Subcutaneous abdominal adipose tissue (tissue), 5 donors: ENCODE measurements at regions not wholly inside any gene's neighbourhood (a gene's known extent, or its start where the extent isn't known, plus 50 kb on each side); places are given as distances from the start of the nearest gene placed in this dataset.

Source experiments
- H3K27ac ChIP-seq: one replicate; pipeline ENCODE4 v1.7.0; 2013; ENCODE audit warnings: low read depth, mild to moderate bottlenecking, inconsistent platforms, low read length, moderate library complexity
- H3K27me3 ChIP-seq, 5 donors: one replicate each; pipeline ENCODE4 v1.7.0; 2013; ENCODE audit warnings: low read length in 5 of 5, inconsistent platforms in 1 of 5; ENCODE audit not compliant: control insufficient read depth in 5 of 5, insufficient read depth in 4 of 5
- H3K36me3 ChIP-seq, 5 donors: one replicate each; pipeline ENCODE4 v1.7.0; 2013; ENCODE audit warnings: low read length in 5 of 5; ENCODE audit not compliant: control insufficient read depth in 5 of 5, insufficient read depth in 5 of 5
- H3K4me1 ChIP-seq, 5 donors: one replicate each; pipeline ENCODE4 v1.7.0; 2013; ENCODE audit warnings: low read length in 5 of 5, mild to moderate bottlenecking in 3 of 5, moderate library complexity in 1 of 5; ENCODE audit not compliant: control insufficient read depth in 5 of 5, insufficient read depth in 5 of 5
- H3K4me3 ChIP-seq, 5 donors: one replicate each; pipeline ENCODE4 v1.7.0; 2013; ENCODE audit warnings: low read length in 5 of 5, low read depth in 1 of 5
- H3K9ac ChIP-seq, 5 donors: one replicate each; pipeline ENCODE4 v1.7.0; 2013; ENCODE audit warnings: low read length in 5 of 5, mild to moderate bottlenecking in 4 of 5, moderate library complexity in 3 of 5
- H3K9me3 ChIP-seq, 5 donors: one replicate each; pipeline ENCODE4 v1.7.0; 2013; ENCODE audit warnings: low read length in 5 of 5; ENCODE audit not compliant: control insufficient read depth in 5 of 5
- donor health status: healthy.
- donor health status: healthy.
- donor health status: healthy.
- donor health status: healthy.
- donor health status: healthy.

DNA sequence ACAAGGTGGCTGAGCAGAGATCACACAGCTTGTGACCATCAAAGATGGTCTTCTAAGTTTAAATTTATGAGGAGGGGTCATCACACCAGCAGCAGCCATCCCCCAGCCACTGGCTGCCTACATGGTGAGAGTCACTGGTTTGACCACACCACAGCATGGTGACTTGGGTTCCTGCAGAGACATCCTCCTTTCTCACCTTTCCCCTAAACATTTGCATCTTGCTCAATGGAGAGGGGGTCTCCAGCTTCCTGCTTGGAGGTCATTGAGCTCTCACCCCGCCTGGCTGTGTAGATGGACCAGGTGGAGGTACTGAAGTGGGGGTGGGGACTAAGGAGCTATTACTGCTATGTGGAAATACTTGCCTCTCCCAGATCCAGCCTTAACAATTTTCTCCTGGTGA, 247.6 kb upstream of the ARGLU1 start:
- Histone ChIP-seq H3K27me3 (no peaks in the 10 kb centered on the region), H3K27ac (no peak overlapping the region), H3K36me3 (no peaks in the 10 kb centered on the region), H3K4me1 (peaks cover 0 to 7% (median 0%) of the 10 kb centered on the region in 5 donors), H3K9ac (no peak overlapping the region), H3K9me3 (no peaks in the 10 kb centered on the region), H3K4me3 (no peak overlapping the region)

DNA sequence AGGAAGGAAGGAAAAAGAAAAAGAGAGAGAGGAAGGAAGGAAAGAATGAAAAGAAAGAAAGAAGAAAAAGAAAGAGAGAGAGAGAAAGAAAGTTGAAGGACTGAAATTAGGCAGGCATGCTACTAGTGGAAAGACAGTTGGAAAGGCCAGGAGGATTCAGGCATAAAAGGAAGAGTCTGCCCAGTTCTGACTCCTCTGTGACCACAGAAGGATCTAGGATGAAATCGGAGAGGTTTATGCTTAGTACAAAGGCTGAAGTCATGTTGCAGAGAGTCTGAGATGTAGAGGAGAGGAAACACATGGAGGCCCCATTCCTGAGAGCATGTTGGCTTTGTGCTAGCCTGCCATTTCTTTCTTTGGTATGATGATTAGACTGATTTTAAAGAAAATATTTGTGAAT, 246.5 kb upstream of the ARGLU1 start:
- no peaks in the 10 kb centered on the region for H3K9me3 ChIP-seq
- peaks cover 0 to 2% (median 0%) of the 10 kb centered on the region in 5 donors for H3K4me1 ChIP-seq
- no peaks in the 10 kb centered on the region for H3K27me3 ChIP-seq
- H3K4me3 ChIP-seq, result no peak overlapping the region
- no peak overlapping the region for H3K9ac ChIP-seq
- H3K36me3 ChIP-seq, result no peaks in the 10 kb centered on the region
- no peak overlapping the region for H3K27ac ChIP-seq

DNA sequence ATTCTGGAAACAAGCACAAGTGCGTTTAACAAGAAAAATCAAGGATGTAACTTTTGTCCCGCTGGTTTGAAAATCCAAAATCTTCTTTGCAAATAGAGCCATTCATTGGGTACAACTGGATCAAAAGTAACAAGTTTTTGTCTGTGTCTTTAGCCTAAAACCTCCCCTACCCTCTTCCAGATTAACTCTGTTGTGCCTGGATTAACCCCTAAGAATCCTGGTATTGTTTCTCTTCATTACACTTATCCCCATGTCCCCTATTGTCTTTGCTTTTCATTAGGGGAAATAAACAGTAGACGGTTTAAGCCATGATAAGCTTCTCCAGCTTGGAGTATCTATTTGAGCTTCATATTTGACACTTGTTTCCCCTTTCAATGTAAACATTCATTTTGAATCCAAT, 242.1 kb upstream of the ARGLU1 start:
- Histone ChIP-seq H3K4me3 (no peak overlapping the region), H3K27me3 (no peaks in the 10 kb centered on the region), H3K27ac (no peak overlapping the region), H3K9ac (no peak overlapping the region), H3K36me3 (no peaks in the 10 kb centered on the region), H3K9me3 (no peaks in the 10 kb centered on the region), H3K4me1 (peaks cover 0 to under 1% (median 0%) of the 10 kb centered on the region in 5 donors)

DNA sequence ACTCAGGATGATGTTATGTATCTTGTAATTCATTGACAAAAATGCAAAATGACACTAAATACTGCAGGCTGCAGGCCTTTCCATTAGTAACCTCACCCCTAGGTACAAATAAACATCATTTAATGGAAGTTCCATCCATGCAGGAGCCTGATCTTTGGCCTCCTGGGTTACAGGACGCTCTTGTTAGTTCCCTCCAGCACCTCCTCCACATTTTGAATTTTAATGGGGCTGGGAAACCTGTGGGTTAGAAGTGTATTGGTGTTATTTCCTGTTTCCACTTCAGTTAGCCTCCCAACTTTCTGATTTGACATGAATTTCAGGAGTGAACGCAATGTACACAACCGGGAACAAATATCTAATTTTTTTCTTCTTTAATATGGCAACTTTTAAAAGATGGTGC, 237.1 kb upstream of the ARGLU1 start:
- Histone ChIP-seq H3K27me3 (no peaks in the 10 kb centered on the region), H3K9me3 (no peaks in the 10 kb centered on the region), H3K9ac (no peak overlapping the region), H3K36me3 (no peaks in the 10 kb centered on the region), H3K27ac (no peak overlapping the region), H3K4me1 (peaks cover 0 to 4% (median 0%) of the 10 kb centered on the region in 5 donors), H3K4me3 (no peak overlapping the region)

DNA sequence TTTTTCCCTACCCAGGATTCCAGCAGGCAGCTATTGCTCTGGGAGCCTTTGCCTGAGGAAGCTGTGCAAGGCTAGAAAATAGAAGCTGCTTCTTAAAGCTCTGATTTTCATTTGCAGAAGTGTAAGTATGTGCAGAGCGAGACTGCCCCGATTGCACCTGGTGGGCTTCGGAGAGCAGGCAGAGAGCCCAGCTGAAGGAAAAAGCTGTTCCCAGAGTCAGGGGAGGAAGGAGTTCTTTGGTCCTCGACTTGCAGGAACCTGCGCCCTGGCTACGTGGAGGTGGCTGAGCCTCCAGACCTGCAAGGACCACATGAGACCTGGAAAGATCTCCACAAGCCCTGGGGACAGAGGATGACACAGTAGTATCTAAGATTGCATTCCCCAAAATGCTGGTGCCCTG, 235.0 kb upstream of the ARGLU1 start:
- Histone ChIP-seq H3K36me3 (no peaks in the 10 kb centered on the region), H3K4me1 (peaks cover 0 to 4% (median 0%) of the 10 kb centered on the region in 5 donors), H3K9ac (no peak overlapping the region), H3K9me3 (no peaks in the 10 kb centered on the region), H3K27ac (no peak overlapping the region), H3K27me3 (no peaks in the 10 kb centered on the region), H3K4me3 (no peak overlapping the region)

DNA sequence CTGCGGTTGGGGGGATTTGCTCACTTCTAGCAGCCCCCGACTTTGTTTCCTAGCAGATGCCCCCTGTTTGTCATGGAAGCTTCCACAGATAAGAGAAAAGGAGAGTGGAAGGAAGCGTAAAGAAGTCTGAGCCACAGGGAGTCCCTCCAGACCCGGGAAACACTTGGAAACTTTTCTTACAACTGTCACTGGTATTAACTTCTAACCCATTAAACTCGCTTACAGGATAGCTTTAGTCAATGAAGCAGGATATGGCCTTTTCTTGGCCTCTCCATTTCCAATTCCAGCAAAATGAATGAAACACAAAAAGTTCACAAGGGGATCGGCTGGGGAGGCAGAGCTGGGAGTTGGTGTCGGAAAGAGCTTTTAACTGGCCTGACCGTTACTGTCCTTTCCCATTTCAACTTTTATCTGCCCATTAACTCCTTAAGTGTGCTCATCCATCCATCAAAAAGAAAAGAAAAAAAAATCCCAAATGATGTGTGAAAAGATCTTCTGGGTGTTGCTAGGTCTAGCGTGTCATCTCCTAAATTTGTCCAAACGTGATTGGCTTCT, 231.9 kb upstream of the ARGLU1 start:
- Histone ChIP-seq H3K27ac (no peak overlapping the region), H3K27me3 (no peaks in the 10 kb centered on the region), H3K9ac (no peak overlapping the region), H3K36me3 (no peaks in the 10 kb centered on the region), H3K4me1 (peaks cover 0 to 4% (median 0%) of the 10 kb centered on the region in 5 donors), H3K4me3 (no peak overlapping the region), H3K9me3 (no peaks in the 10 kb centered on the region)

DNA sequence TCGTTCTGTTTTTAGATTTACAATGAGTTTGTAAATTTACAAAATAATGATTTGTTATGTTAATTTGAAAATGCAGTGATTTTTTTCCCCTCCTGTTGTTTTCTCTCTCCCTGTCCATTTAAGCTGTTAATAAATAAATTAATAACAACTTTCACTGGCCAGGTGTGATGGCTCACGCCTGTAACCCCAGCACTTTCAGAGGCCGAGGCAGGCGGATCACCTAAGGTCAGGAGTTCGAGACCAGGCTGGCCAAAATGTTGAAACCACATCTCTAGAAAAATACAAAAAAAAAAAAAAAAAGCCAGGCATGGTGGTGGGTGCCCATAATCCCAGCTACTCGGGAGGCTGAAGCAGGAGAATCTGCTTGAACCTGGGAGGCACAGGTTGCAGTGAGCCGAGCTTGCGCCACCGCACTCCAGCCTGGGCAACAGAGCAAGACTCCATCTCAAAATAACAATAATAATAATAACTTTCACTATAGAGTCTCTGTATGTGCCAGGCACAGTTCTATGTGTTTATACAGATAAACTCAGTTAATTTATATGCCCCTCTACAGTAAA, 229.2 kb upstream of the ARGLU1 start:
- H3K36me3 ChIP-seq, result no peaks in the 10 kb centered on the region
- no peaks in the 10 kb centered on the region for H3K9me3 ChIP-seq
- peaks cover 0 to 4% (median 0%) of the 10 kb centered on the region in 5 donors for H3K4me1 ChIP-seq
- H3K27me3 ChIP-seq, result no peaks in the 10 kb centered on the region
- no peak overlapping the region for H3K27ac ChIP-seq
- no peak overlapping the region for H3K9ac ChIP-seq
- H3K4me3 ChIP-seq, result no peak overlapping the region

DNA sequence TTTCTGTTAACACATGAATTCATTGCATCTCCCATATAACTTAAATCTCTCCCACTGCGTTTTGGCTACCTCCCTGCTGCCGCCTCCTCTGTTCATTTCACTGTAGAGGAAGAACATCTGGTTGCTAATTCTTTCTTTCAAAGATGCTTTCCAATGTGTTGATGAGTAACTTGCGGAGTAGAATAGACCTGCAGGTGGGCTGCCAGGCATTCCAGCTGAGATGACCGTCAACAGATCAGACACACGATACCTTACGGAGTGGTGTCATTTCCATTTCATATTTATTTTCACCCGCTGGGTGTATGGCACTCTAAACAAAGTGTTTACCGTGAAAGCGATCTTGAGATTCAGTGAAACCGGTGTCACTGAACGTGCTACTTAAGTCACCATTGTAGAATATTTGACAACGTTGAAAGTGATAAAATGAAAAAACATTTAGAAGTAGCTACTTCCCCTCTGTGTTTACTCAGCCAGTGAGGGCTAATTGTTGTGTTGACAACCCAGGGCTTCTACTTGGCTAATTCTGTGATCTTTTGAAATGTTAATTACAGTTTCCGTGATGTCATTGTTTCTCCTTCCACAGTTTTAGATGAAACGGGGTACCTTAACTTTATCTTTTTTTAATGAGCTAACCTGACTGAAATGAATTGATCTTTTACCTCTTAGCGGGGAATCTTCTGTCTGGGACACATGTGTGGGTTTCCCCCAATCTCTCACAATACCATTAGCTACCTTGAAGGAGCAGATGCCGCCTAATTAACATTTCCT, 228.5 kb upstream of the ARGLU1 start:
- peak overlapping the region in 4 of 5 donors; percentile 53 to 66 (median 58) for H3K4me3 ChIP-seq
- H3K9ac ChIP-seq, result peak overlapping the region in 2 of 5 donors; percentile 24 to 42
- H3K27ac ChIP-seq, result no peak overlapping the region

DNA sequence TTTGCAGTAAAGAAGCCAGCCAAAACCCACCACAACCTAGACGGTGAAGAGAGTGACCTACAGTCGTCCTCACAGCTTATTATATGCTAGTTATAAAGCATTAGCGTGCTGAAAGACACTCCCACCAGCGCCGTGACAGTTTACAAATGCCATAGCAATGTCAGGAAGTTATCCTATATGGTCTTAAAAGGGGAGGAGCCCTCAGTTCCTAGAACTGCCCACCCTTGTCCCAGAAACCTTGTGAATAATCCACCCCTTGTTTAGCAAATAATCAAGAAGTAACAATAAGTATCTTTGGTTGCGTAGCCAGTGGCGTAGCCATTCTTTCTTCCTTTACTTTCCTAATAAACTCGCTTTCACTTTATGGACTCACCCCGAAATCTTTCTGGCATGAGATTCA, 227.9 kb upstream of the ARGLU1 start:
- H3K4me3 ChIP-seq, result peak overlapping the region in 4 of 5 donors; percentile 53 to 66 (median 58)
- peaks cover 0 to 4% (median 0%) of the 10 kb centered on the region in 5 donors for H3K4me1 ChIP-seq
- peak overlapping the region in 2 of 5 donors; percentile 24 to 42 for H3K9ac ChIP-seq
- no peak overlapping the region for H3K27ac ChIP-seq
- H3K9me3 ChIP-seq, result no peaks in the 10 kb centered on the region
- H3K27me3 ChIP-seq, result no peaks in the 10 kb centered on the region
- no peaks in the 10 kb centered on the region for H3K36me3 ChIP-seq

More for the DNA sequence above, 228.5 kb upstream of the ARGLU1 start:
- H3K36me3 ChIP-seq, result no peaks in the 10 kb centered on the region
- no peaks in the 10 kb centered on the region for H3K27me3 ChIP-seq
- H3K4me1 ChIP-seq, result peaks cover 0 to 4% (median 0%) of the 10 kb centered on the region in 5 donors
- no peaks in the 10 kb centered on the region for H3K9me3 ChIP-seq

DNA sequence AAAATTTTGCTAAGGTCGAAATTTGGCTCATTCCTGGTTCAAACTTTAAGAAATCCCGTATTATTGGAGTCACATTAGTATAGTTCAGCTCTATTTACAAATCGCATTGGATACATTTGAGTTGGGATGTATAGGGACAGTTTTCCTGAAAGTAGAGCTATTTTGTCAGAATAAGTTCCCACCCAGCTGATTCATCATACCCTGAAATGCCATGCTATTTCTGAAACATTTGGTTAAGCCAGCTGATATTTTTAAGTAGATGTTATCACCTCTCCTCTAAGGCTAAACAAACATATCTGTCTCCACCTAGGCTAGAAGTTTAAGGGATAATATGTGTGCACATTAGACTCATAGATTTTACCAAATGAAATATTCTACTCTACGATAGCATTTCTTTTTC, 226.2 kb upstream of the ARGLU1 start:
- Histone ChIP-seq H3K4me3 (no peak overlapping the region), H3K4me1 (peaks cover 0 to 4% (median 0%) of the 10 kb centered on the region in 5 donors), H3K27me3 (no peaks in the 10 kb centered on the region), H3K9me3 (no peaks in the 10 kb centered on the region), H3K27ac (no peak overlapping the region), H3K36me3 (no peaks in the 10 kb centered on the region), H3K9ac (no peak overlapping the region)
